HG03064 (cell line): ENCODE measurements at regions not wholly inside any gene's neighbourhood (a gene's known extent, or its start where the extent isn't known, plus 50 kb on each side); places are given as distances from the start of the nearest gene placed in this dataset.
"Not testable (repeated sequence)": the region's sequence is repeated elsewhere in the genome, so short reads cannot be mapped to it uniquely, and the experiment has no call there.

ENCODE experiments used
- ATAC-seq: cut with Tn5 transposase; IDR thresholded peaks from one replicate; pipeline ENCODE4 v1.9.1; 2021; ENCODE audit warnings: low read depth; ENCODE audit not compliant: unreplicated experiment

DNA sequence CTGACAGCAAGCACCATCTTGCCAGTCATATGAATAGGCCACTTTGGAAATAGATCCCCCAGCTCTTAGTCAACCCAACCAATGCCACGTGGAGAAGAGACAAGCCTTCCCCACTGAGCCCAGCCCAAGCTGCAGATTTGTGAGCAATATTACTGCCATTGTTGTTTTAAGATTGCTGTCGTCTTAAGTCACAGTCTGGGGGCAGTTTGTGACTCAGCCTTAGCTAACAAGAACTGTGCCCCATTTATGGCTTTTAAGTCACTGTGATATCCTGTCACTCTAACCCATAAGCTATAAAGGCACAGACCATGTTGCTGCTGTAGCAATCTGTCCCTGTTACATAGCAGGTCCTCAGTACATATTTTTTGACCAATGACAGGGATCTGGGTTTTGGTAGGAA lies 464.2 kb downstream of the MED13L start:
- no peak for ATAC-seq

DNA sequence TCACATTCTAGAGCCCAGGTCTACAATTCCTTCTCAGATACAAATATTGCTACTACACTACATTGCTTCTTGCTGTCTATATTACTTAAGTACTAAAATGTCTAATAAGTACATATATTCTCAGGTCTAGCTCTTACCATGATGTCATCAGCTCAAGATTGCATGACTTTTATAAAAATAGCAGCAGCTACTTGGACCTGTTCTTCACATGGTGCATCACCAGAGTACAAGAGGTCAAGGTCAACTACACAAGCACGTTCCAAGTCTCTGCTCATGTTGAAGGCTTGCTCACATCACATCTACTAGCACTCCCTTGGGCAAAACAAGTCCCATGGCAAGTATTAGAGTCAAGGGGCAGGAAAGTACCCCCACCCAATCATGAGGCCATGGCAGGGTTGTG lies 465.6 kb downstream of the MED13L start:
- ATAC-seq = no peak

- no peak for ATAC-seq
These were observed 466.4 kb downstream of the MED13L start for GRCh38 chr12:115811045-115811444.

DNA sequence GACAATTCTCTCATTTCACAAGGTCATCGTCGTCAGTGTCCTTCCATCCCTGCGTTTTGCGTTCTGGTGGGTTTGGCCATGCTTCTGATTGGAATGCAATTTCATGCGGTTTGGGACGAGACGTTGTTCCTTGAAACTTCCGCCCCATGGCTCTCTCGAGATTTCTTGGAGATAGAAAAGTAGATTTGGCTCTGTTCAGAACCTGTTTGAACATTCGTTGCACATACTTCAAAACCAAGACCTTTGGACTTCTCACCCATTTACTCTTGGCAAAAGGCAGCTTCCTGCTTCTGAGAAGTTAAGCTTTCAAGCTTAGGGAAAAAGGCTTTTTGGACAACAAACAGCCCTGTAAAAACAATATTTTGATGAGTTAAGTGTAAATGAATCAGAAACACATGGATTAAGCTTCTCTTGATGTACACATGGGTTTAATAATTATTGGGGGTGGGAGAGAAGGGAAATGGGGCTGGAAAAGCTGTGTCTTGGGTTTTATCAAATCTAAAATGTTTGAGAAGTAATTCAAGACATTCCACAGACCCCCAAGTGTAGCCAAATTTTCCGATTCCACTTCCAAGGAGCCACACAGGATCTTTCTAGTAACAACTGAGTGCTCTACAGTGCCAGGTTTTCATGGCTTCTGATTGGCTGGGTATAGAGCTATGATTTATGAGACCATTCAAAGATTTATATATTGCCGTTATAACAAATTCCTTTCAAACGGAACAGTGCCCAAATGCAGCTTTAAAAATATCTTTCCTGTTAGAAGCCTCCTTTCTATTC lies 467.2 kb downstream of the MED13L start:
- ATAC-seq = no peak

DNA sequence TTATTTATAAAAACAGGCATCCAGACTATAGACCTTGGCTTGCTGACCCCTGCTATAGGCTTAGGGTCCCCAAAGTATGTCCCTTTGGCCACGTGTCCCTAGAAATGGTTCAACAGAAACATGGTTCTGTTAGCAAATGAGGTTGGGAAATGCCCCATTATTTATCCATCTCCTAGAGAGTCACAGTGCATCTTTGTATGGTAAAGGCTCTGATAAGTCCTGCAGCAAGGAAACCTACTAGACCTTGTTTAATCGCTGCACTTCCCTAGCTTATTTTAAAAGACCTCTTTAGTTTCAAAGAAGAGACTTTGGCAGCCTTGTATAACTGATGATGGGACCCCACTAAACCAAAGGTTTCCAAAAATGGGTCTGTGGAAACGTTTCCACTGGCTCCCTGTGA lies 471.5 kb downstream of the MED13L start:
- no peak for ATAC-seq

DNA sequence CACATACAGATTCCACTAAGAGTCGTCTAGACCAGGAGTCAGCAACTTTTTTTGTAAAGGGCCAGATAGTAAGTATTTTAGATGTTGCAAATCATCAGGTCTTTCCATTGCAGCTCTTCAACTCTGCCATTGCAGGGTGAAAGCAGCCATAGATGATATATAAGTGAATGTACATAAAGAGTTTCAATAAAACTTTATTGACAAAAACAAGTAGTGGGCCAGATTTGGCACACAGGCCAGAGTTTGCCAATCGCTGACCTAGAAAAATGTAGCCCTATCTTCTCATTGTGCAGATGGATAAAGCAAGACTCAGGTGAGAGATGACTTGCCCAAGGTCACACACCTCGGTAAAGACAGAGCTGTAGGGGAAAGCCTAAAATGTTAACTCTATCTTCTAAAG lies 474.7 kb downstream of the MED13L start:
- no peak for ATAC-seq

DNA sequence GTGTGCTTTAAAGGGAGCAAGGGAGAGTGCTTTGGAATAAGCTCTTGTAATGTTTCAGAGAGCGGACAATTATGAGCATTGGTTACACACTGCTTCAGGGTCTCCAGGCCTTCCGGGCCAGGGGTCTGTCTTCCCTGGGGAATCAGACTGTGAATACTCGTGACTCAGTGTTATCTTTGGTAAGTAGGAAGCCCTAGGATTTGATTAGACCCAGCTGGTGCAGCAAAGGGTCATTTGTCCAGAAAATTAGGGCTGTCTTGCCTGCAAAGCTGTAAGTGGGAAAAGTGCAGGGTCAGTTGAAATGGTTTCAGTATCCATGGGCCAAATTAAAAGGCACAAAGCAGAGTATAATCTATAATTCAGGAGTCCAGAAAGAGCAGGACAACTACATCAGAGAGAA lies 475.6 kb downstream of the MED13L start:
- ATAC-seq = no peak

DNA sequence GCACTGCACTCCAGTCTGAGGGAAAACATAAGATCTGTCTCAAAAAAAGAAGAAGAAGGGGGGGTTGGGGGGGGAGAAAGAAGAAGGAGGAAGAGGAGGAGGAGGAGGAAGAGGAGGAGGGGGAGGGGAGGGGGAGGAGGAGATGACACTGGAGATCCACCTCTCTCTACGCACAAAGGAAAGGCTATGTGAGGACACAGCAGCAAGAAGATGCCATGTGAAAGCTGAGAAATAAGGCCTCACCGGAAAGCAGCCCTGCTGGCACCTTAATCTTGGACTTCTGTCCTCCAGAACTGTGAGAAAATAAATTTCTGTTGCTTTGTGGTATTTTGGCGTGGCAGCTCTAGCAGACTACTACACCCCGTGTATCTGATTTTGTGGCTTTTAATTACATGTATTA lies 477.9 kb downstream of the MED13L start:
- ATAC-seq = no peak

DNA sequence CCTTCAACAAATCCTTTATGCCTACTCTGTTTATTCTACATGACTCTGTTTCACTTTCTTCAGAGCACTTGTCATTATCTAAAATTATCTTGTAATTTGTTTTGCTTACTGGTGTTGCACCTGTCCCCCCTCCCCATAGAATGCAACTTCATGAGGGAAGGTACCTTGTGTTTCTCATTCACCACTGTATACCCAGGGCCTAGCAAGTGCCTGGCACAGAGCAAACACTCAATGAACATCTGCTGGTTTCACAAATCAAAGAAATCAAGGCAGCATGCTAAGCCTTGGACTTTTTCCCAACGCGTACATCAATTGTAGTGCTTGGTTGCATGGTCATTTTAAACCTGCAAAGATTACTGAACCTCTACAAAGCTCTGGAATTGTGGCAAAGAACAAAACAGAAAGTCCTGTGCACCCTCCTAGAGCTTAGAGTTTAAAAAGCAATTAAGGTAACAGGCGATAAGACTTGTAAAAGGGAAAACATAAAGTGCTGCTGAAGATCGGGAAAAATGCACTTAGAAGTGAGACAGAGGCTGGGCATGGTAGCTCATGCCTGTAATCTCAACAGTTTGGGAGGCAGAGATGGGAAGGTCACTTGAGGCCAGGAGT lies 479.1 kb downstream of the MED13L start:
- ATAC-seq = no peak

GRCh38 chr12:115794659-115795081 lies 482.8 kb downstream of the MED13L start:
- no peak for ATAC-seq

GRCh38 chr12:115791331-115791730 lies 486.2 kb downstream of the MED13L start:
- no peak for ATAC-seq

DNA sequence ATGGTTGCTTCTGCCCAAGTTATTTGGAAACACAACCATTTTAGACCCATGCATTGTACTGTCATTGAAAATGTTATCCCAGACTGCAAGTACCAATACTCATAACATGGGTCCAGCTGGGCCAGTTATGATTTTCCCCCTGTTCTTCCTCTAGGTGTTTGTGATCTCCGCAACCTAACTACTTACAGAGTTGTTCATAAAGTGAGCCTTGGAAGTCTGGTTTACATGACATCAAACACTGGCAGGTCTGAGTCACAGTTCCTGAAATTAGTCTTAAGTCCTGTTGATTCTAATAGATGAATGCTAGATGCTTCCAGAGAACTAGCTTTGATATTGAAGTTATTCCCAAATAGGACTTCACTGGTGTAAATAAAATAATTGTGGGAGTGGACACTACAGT lies 487.0 kb downstream of the MED13L start:
- ATAC-seq = no peak

DNA sequence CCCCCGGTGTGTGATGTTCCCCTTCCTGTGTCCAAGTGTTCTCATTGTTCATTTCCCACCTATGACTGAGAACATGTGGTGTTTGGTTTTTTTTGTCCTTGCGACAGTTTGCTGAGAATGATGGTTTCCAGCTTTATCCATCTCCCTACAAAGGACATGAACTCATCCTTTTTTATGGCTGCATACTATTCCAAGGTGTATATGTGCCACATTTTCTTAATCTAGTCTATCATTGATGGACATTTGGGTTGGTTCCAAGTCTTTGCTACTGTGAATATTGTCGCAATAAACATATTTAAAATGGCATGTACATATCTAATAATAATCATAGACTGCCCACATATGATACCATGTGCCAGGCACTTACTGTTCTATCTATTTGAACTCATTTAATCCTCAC lies 491.0 kb downstream of the MED13L start:
- ATAC-seq = not testable (repeated sequence)

- no peak for ATAC-seq
These were observed 491.9 kb downstream of the MED13L start for GRCh38 chr12:115785548-115785947.

GRCh38 chr12:115776399-115776798 lies 501.1 kb downstream of the MED13L start:
- no peak for ATAC-seq

DNA sequence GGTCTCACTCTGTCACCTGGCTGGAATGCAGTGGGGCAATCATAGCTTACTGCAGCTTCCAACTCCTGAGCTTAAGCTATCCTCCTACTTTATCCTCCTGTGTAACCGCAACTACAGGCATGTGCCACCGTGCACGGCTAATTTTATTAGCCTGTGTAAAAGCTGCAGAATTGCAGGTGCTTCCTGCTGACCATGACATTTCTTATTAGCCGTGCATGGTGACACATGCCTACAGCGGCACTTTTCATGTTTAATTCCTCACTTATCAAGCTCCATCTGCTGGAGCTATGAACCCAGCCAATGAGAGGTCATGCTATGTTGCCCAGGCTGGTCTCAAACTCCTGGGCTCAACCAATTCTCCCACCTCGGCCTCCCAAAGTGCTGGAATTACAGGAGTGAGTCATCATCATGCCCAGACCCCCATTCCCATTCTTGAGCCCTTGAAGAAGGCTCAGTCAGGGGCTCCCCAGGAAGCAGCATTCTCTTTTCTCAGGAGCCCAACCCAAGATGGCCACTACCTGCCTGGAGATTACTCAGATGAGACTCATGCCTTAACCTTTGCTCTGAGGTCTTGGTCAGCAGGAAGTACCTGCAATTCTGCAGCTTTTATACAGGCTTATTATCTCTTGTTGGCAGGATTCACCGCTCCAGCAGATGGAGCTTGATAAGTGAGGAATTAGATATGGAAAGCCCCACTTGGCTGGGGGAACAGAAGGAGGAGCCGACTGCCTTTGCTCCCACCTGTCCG lies 503.2 kb downstream of the MED13L start:
- ATAC-seq = no peak

- ATAC-seq = no peak
These were observed 505.9 kb downstream of the MED13L start for GRCh38 chr12:115771601-115772000.

DNA sequence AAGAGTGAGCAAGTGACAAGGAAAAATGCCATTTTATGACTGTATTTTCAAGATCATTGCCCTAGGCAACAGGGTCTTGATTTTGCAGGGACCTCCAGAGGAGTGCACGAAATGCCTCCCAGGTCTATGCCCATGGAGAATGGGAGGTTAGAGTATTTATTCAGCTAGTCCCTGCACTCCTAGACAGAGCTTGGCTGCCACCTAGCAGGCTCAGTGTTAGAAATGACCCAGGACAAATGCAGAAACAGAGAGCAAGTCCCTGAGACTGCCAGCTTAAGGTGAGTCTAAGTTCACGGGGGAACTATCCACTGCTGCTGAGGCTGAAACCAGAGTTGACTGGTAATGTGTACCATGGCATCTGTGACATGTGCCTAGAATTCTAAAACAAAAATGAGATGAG lies 506.4 kb downstream of the MED13L start:
- ATAC-seq = no peak

GRCh38 chr12:115770643-115771042 lies 506.9 kb downstream of the MED13L start:
- ATAC-seq = no peak

- ATAC-seq = no peak
These were observed 509.6 kb downstream of the MED13L start for GRCh38 chr12:115767916-115768315.

- ATAC-seq = no peak
These were observed 513.4 kb downstream of the MED13L start for GRCh38 chr12:115763982-115764621.
